GM12891 (cell line): ENCODE measurements at regions not wholly inside any gene's neighbourhood (a gene's known extent, or its start where the extent isn't known, plus 50 kb on each side); places are given as distances from the start of the nearest gene placed in this dataset.

Experiments
- POLR2A ChIP-seq: IDR thresholded peaks from 2 replicates; pipeline ENCODE4 v1.6.1; 2011; ENCODE audit warnings: low read depth, low read length, control low read depth
- POLR2AphosphoS5 ChIP-seq: IDR thresholded peaks from 2 replicates; pipeline ENCODE4 v1.6.1; 2011; ENCODE audit warnings: low read depth, low read length, control low read depth

GRCh38 chr11:134705858-134706257, 293.8 kb upstream of the B3GAT1 start:
- no peak for TF ChIP-seq POLR2A
- TF ChIP-seq POLR2AphosphoS5, result no peak
